HL-60 (cell line): ENCODE measurements at regions not wholly inside any gene's neighbourhood (a gene's known extent, or its start where the extent isn't known, plus 50 kb on each side); places are given as distances from the start of the nearest gene placed in this dataset.

Experiments used
- DNase-seq, 2 experiments: peaks; one replicate each; pipeline ENCODE4 v3.0.0-alpha.2; 2010 to 2020; ENCODE audit warnings: low read depth in 1 of 2, low spot score in 1 of 2
- H3K27ac ChIP-seq: fragments of 250-450 bp; sonication (Bioruptor Pico); replicated peaks from 2 replicates; pipeline ENCODE4 v1.5.1; 2020; ENCODE audit warnings: mild to moderate bottlenecking, moderate library complexity
- H3K27me3 ChIP-seq: fragments of 250-450 bp; sonication (Bioruptor Pico); 2 replicates; pipeline ENCODE4 v1.5.1; 2021; ENCODE audit warnings: mild to moderate bottlenecking, moderate library complexity; ENCODE audit not compliant: insufficient read depth, poor library complexity, severe bottlenecking
- H3K4me3 ChIP-seq: replicated peaks from 2 replicates; pipeline ENCODE4 v1.5.1; 2011; ENCODE audit warnings: mild to moderate bottlenecking, control low read depth, low read length; ENCODE audit not compliant: insufficient read depth
- CTCF ChIP-seq: IDR thresholded peaks from one replicate; pipeline ENCODE4 v1.5.1; 2011; ENCODE audit warnings: low read length, control low read depth, inconsistent platforms; ENCODE audit not compliant: insufficient read depth
- GABPA ChIP-seq: IDR thresholded peaks from 2 replicates; pipeline ENCODE4 v1.6.1; 2012; ENCODE audit warnings: low read depth
- POLR2AphosphoS5 ChIP-seq: IDR thresholded peaks from 2 replicates; pipeline ENCODE4 v1.6.1; 2012; ENCODE audit warnings: low read depth
- SPI1 ChIP-seq: IDR thresholded peaks from 2 replicates; pipeline ENCODE4 v1.6.1; 2012; ENCODE audit warnings: low read depth, mild to moderate bottlenecking, borderline replicate concordance
- TF ChIP-seq, protein P1 (sequence below): IDR thresholded peaks from 2 replicates; pipeline ENCODE4 v1.6.1; 2012; ENCODE audit warnings: low read depth; ENCODE audit not compliant: insufficient replicate concordance

DNA sequence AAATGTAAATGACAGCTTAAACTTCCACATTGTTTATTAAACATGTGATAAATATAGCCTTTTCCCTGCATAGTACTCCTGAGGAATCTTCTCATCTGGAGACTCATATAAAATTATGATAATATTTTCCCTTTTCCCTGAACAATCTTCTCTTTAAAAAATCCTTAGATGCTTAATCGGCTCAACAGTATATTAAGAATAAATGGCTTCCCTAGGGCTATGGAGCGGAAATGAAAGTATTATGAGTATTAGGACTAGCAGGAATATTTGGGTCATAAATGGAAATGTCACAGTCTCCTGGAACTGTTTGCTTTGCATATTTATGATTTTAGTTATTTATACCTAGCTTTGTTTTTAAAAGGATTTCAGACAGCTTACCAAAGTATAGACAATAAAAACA, 200.7 kb upstream of the PDE5A start:
- no peak for TF ChIP-seq SPI1
- no peak for TF ChIP-seq CTCF
- TF ChIP-seq GABPA, result no peak
- TF ChIP-seq, protein P1, sequence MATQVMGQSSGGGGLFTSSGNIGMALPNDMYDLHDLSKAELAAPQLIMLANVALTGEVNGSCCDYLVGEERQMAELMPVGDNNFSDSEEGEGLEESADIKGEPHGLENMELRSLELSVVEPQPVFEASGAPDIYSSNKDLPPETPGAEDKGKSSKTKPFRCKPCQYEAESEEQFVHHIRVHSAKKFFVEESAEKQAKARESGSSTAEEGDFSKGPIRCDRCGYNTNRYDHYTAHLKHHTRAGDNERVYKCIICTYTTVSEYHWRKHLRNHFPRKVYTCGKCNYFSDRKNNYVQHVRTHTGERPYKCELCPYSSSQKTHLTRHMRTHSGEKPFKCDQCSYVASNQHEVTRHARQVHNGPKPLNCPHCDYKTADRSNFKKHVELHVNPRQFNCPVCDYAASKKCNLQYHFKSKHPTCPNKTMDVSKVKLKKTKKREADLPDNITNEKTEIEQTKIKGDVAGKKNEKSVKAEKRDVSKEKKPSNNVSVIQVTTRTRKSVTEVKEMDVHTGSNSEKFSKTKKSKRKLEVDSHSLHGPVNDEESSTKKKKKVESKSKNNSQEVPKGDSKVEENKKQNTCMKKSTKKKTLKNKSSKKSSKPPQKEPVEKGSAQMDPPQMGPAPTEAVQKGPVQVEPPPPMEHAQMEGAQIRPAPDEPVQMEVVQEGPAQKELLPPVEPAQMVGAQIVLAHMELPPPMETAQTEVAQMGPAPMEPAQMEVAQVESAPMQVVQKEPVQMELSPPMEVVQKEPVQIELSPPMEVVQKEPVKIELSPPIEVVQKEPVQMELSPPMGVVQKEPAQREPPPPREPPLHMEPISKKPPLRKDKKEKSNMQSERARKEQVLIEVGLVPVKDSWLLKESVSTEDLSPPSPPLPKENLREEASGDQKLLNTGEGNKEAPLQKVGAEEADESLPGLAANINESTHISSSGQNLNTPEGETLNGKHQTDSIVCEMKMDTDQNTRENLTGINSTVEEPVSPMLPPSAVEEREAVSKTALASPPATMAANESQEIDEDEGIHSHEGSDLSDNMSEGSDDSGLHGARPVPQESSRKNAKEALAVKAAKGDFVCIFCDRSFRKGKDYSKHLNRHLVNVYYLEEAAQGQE, result no peak
- no peak for TF ChIP-seq POLR2AphosphoS5
- DNase-seq, result no peak
- no peak overlapping the region for H3K27ac ChIP-seq
- no peak overlapping the region for H3K4me3 ChIP-seq
- H3K27me3 ChIP-seq, result no peaks in the 10 kb centered on the region

- TF ChIP-seq, protein P1, result no peak
- no peak for TF ChIP-seq SPI1
- TF ChIP-seq POLR2AphosphoS5, result no peak
- TF ChIP-seq GABPA, result no peak
- no peak for TF ChIP-seq CTCF
- DNase-seq, result no peak
- no peak overlapping the region for H3K4me3 ChIP-seq
- no peak overlapping the region for H3K27ac ChIP-seq
- H3K27me3 ChIP-seq, result no peaks in the 10 kb centered on the region
Measured at GRCh38 chr4:119825696-119826095, 197.1 kb upstream of the PDE5A start.

GRCh38 chr4:119823891-119824290, 195.3 kb upstream of the PDE5A start:
- TF ChIP-seq SPI1 (no peak), GABPA (no peak), POLR2AphosphoS5 (no peak), CTCF (no peak)
- Histone ChIP-seq H3K4me3 (no peak overlapping the region), H3K27me3 (no peaks in the 10 kb centered on the region), H3K27ac (no peak overlapping the region)
- DNase-seq, result no peak

- Histone ChIP-seq H3K4me3 (no peak overlapping the region), H3K27me3 (no peaks in the 10 kb centered on the region), H3K27ac (no peak overlapping the region)
- no peak for DNase-seq
- TF ChIP-seq POLR2AphosphoS5 (no peak), GABPA (no peak), CTCF (no peak), SPI1 (no peak)
- TF ChIP-seq, protein P1, result no peak
Measured at GRCh38 chr4:119823045-119823444, 194.4 kb upstream of the PDE5A start.
